ENCODE measurements at regions not wholly inside any gene's neighbourhood (a gene's known extent, or its start where the extent isn't known, plus 50 kb on each side); places are given as distances from the start of the nearest gene placed in this dataset.

DNA sequence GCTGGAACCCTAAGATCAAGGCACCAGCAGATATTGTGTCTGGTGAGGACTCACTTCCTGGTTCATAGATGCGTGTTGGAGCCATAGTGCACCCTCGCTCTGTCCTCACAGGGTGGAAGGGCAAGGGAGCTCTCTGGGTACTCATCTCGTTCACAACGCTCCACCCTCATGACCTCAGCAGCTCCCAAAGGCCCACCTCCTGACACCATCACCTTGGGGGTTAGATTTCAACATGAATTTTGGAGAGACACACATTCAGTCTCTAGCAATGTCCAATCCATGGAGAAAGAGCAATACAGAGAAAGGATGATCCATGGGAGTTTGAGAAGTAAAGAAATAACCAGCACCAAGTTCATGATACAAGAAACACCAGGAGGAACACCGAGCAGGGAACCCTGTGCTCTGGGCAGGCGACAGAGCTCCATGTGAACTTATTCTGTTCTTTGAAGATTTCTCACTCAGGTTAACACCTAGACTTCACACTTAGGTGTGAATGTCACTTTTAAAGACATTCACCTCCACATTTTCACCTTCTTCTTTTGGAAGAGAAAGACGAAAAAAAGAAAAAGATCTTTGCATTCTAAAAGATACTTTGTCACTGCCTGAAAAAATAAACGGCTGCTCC lies 171.8 kb upstream of the FAM9B start:
- TF ChIP-seq CTCF (IDR thresholded peaks at IDR 0.05) (no peak), POLR2A (IDR thresholded peaks at IDR 0.05) (no peak)

All from body of pancreas (tissue), 4 donors.